SK-N-MC (cell line): ENCODE measurements at regions not wholly inside any gene's neighbourhood (a gene's known extent, or its start where the extent isn't known, plus 50 kb on each side); places are given as distances from the start of the nearest gene placed in this dataset.

ENCODE experiments used
- EZH2 ChIP-seq: fragments of 200-600 bp; sonication (generic); IDR thresholded peaks from one replicate; pipeline ENCODE4 v1.6.1; 2017; ENCODE audit warnings: antibody characterized with exemption
- POLR2AphosphoS5 ChIP-seq: IDR thresholded peaks from 2 replicates; pipeline ENCODE4 v1.6.1; 2012; ENCODE audit warnings: mild to moderate bottlenecking, low read depth, low read length, borderline replicate concordance

DNA sequence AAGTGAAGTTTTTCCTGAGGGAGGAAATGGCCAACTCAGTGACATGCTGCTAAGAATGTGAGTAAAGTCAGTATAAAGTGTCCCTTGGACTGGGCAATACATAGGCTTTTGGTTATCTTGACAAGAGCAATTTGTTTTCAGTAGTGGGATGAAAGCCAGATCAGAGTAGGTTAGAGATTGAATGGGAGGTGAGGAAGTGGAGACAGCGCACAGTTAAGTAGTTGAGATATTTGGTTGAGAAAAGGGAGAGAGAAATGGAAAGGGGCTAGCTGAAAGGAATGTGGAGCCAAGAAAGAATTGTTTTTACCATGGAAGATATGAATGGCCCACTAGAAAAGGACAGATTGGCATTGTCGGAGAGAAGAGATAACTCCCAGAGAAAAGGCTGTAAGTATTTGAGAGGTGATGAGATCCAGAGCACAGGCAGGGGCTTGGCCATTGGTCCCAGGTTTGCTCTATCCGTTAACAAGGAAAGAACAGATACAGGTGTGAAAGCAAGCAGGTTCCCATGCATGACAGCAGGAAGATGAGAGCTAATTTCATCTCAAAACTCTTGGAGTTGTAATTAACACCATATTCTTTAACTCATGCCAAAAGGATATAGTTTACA, 392.0 kb downstream of the NR2F1-AS1 start:
- TF ChIP-seq EZH2 (no peak), POLR2AphosphoS5 (no peak)
